ENCODE measurements at regions not wholly inside any gene's neighbourhood (a gene's known extent, or its start where the extent isn't known, plus 50 kb on each side); places are given as distances from the start of the nearest gene placed in this dataset.

DNA sequence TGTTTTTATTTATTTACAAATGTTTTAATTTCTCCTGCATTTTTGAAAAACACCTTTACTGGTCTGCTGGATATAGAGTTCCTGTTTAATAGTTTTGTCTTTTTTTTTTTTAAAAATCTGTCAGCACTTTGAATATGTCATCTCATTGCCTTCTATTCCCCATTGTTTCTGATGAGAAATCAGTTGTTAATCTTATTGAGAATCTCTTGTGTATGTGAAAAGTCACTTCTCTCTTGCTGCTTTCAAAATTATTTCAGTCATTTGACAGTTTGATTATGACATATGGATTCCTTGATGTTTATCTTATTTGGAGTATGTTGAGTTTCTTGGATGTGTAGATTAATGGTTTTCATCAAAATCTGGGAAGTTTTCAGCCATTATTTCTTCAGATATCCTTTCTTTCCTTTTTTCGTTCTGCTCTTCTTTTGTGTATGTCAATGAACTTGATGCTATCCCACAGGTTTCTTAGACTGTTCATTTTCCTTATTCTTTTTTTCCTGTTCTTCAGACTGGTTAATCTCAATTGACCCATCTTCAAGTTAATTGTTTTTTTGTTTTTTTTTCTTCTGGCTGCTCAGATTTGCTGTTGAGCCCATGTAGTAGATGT is 51.2 kb upstream of the CCDC190 start:
- in situ Hi-C loops (cut with MboI; ENCODE audit: low pct_unique_long_range_greater_than_20kb in 2 of 9, low sequenced_read_pairs in 9 of 9, unreplicated experiment in 9 of 9): no loop called here
- H3K4me1 ChIP-seq (replicated peaks in 1 of 2): peaks cover 0 to 6% of the 10 kb centered on the region in 2 donors
- no peak overlapping the region for H3K4me3 ChIP-seq
- ATAC-seq (replicated peaks in 6 of 8): no peak
- no peak overlapping the region for H3K27ac ChIP-seq
- WGBS, 10 experiments: 61 to 96% (median 82%) methylated on average over 1 of the region's 1 CpG
